ENCODE measurements at regions not wholly inside any gene's neighbourhood (a gene's known extent, or its start where the extent isn't known, plus 50 kb on each side); places are given as distances from the start of the nearest gene placed in this dataset.

DNA sequence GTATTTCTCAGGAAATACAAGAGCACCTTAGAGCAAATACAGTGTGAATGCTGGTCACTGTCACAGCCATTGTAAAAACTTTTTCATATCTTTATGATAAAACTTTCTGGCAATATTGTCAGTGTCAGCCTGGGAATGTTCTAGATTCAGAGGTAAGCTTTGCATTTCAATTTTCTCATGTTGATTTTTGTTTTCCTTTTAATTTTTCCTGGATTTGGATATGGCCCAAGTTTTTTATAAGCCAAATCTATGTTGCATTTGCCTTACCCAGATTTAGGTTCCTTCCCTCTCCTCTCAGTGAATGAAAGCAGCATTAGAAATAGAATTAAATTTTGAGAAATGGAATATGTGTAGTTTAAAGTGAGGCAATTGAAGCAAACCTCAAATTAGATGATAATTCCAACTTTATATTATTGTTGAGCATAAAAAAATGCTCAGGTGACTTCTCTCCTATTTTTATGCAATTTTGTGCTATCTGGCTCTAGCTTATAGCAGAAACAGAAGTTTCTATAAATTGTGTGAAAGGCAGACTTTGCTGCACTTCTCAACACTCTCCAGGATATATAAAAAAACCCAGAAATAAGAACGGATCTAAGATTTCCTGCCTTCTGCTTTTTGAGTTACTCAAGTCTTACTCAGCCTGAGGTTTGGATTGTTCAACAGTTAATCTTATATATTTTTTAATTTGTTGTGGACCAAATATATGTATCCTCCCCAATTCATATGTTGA is 368.2 kb upstream of the PRICKLE1 start:
- H3K27ac ChIP-seq (ENCODE audit: low read depth in 1 of 2, low read length in 1 of 2): no peak overlapping the region
- no peaks in the 10 kb centered on the region for H3K9me3 ChIP-seq (ENCODE audit: control insufficient read depth in 2 of 2, insufficient read depth in 1 of 2, low read length in 1 of 2)
- DNase-seq (ENCODE audit: low read depth in 6 of 9, low spot score in 9 of 9): no peak
- H3K36me3 ChIP-seq (ENCODE audit: control insufficient read depth in 2 of 2, insufficient read depth in 2 of 2, low read length in 1 of 2): no peaks in the 10 kb centered on the region
- no peak overlapping the region for H3K4me3 ChIP-seq (ENCODE audit: low read length in 2 of 2)
- no peaks in the 10 kb centered on the region for H3K27me3 ChIP-seq (ENCODE audit: control insufficient read depth in 2 of 2, insufficient read depth in 1 of 2, low read length in 1 of 2)
- no peaks in the 10 kb centered on the region for H3K4me1 ChIP-seq (ENCODE audit: control insufficient read depth in 2 of 2, insufficient read depth in 2 of 2, low read length in 2 of 2)
- WGBS: 20% methylated on average over 1 of the region's 1 CpG

DNA sequence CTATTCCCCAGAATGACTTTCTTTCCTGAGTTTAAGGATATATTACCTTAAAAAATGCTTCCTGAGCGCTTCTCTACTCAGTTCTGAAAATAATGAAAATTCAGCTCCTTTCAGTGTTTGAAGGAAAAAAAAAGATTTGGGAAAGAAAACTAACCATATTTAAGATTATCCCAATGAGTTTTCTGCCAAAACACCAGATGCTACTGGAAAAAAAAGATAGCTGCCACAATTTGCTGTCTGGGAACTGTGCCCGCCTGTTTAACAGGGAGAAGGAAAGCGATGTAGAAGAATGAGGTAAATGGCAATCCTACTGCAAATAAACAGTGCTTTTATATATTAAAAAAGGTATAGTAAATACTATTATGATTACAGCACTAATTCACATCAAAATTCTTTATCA is 367.6 kb upstream of the PRICKLE1 start:
- DNase-seq (ENCODE audit: low read depth in 6 of 9, low spot score in 9 of 9): no peak
- Histone ChIP-seq H3K4me3 (ENCODE audit: low read length in 2 of 2) (no peak overlapping the region), H3K4me1 (ENCODE audit: control insufficient read depth in 2 of 2, insufficient read depth in 2 of 2, low read length in 2 of 2) (no peaks in the 10 kb centered on the region), H3K36me3 (ENCODE audit: control insufficient read depth in 2 of 2, insufficient read depth in 2 of 2, low read length in 1 of 2) (no peaks in the 10 kb centered on the region), H3K27ac (ENCODE audit: low read depth in 1 of 2, low read length in 1 of 2) (no peak overlapping the region), H3K27me3 (ENCODE audit: control insufficient read depth in 2 of 2, insufficient read depth in 1 of 2, low read length in 1 of 2) (no peaks in the 10 kb centered on the region), H3K9me3 (ENCODE audit: control insufficient read depth in 2 of 2, insufficient read depth in 1 of 2, low read length in 1 of 2) (no peaks in the 10 kb centered on the region)
- 96% methylated on average over 3 of the region's 3 CpGs for WGBS

DNA sequence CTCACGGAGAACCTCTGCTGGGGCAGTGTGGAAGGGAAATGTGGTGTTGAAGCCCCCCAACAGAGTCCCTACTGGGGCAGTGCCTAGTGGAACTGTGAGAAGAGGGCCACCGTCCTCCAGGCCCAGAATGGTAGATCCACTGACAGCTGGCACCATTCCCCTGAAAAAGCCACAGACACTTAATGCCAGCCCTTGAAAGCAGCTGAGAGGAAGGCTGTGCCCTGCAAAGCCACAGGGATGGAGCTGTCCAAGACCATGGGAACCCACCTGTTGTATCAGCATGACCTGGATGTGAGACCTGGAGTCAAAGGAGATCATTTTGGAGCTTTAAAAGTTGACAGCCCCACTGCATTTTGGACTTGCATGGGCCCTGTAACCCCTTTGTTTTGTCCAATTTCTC is 363.5 kb upstream of the PRICKLE1 start:
- no peak for DNase-seq (ENCODE audit: low read depth in 6 of 9, low spot score in 9 of 9)
- WGBS: 95% methylated on average over 2 of the region's 2 CpGs
- no peak overlapping the region for H3K27ac ChIP-seq (ENCODE audit: low read depth in 1 of 2, low read length in 1 of 2)
- H3K27me3 ChIP-seq (ENCODE audit: control insufficient read depth in 2 of 2, insufficient read depth in 1 of 2, low read length in 1 of 2): no peaks in the 10 kb centered on the region
- no peaks in the 10 kb centered on the region for H3K9me3 ChIP-seq (ENCODE audit: control insufficient read depth in 2 of 2, insufficient read depth in 1 of 2, low read length in 1 of 2)
- no peak overlapping the region for H3K4me3 ChIP-seq (ENCODE audit: low read length in 2 of 2)
- no peaks in the 10 kb centered on the region for H3K4me1 ChIP-seq (ENCODE audit: control insufficient read depth in 2 of 2, insufficient read depth in 2 of 2, low read length in 2 of 2)
- no peaks in the 10 kb centered on the region for H3K36me3 ChIP-seq (ENCODE audit: control insufficient read depth in 2 of 2, insufficient read depth in 2 of 2, low read length in 1 of 2)

DNA sequence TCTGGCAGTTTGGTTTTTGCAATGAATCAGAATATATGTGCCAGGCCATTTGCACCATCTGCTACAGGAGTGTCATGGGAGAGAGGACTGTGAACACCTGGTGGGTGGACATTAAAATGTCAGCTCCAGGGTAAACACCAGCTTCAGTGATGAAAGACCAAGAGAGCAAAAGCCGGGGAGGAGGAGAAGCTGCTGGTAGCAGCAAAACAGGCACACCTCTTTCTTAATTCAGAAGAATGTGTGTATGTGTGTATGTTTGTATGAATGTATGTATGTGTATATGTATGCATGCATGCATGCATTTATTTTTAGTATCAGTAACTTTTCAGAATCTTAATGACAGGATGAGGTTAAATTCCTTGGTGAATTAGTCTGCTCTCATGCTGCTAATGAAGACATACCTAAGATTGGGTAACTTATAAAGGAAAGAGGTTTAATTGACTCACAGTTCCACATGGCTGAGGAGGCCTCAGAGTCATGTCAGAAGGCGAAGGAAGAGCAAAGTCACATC is 357.4 kb upstream of the PRICKLE1 start:
- Histone ChIP-seq H3K4me3 (ENCODE audit: low read length in 2 of 2) (no peak overlapping the region), H3K27ac (ENCODE audit: low read depth in 1 of 2, low read length in 1 of 2) (no peak overlapping the region), H3K36me3 (ENCODE audit: control insufficient read depth in 2 of 2, insufficient read depth in 2 of 2, low read length in 1 of 2) (no peaks in the 10 kb centered on the region), H3K27me3 (ENCODE audit: control insufficient read depth in 2 of 2, insufficient read depth in 1 of 2, low read length in 1 of 2) (no peaks in the 10 kb centered on the region), H3K9me3 (ENCODE audit: control insufficient read depth in 2 of 2, insufficient read depth in 1 of 2, low read length in 1 of 2) (peaks cover 0 to 3% of the 10 kb centered on the region in 2 donors), H3K4me1 (ENCODE audit: control insufficient read depth in 2 of 2, insufficient read depth in 2 of 2, low read length in 2 of 2) (no peaks in the 10 kb centered on the region)
- DNase-seq (ENCODE audit: low read depth in 6 of 9, low spot score in 9 of 9): no peak
- WGBS: 90% methylated on average over 2 of the region's 2 CpGs

DNA sequence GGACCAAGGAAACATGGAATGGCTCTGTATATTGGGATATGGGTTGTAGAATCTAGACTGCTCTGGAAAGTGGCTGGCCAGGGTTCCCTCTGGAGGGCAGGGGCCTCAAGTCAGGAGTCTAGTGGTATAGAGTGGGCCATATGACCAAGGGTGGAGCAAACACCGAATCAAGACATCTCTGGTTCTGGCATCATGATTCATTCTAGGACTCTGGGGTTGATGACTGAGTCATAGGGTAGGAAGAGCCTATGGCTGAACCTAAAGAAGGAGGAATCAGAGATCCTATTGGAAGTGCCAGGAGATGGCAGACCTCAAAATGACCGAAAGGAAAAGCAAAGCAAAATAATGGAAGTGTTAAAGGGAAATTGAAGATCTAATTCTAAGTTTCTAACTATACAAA is 356.4 kb upstream of the PRICKLE1 start:
- WGBS: 93% methylated on average over 2 of the region's 2 CpGs
- H3K4me3 ChIP-seq (ENCODE audit: low read length in 2 of 2): no peak overlapping the region
- no peaks in the 10 kb centered on the region for H3K4me1 ChIP-seq (ENCODE audit: control insufficient read depth in 2 of 2, insufficient read depth in 2 of 2, low read length in 2 of 2)
- H3K9me3 ChIP-seq (ENCODE audit: control insufficient read depth in 2 of 2, insufficient read depth in 1 of 2, low read length in 1 of 2): peaks cover 0 to 3% of the 10 kb centered on the region in 2 donors
- H3K27ac ChIP-seq (ENCODE audit: low read depth in 1 of 2, low read length in 1 of 2): no peak overlapping the region
- H3K36me3 ChIP-seq (ENCODE audit: control insufficient read depth in 2 of 2, insufficient read depth in 2 of 2, low read length in 1 of 2): no peaks in the 10 kb centered on the region
- no peaks in the 10 kb centered on the region for H3K27me3 ChIP-seq (ENCODE audit: control insufficient read depth in 2 of 2, insufficient read depth in 1 of 2, low read length in 1 of 2)
- DNase-seq (ENCODE audit: low read depth in 6 of 9, low spot score in 9 of 9): no peak

DNA sequence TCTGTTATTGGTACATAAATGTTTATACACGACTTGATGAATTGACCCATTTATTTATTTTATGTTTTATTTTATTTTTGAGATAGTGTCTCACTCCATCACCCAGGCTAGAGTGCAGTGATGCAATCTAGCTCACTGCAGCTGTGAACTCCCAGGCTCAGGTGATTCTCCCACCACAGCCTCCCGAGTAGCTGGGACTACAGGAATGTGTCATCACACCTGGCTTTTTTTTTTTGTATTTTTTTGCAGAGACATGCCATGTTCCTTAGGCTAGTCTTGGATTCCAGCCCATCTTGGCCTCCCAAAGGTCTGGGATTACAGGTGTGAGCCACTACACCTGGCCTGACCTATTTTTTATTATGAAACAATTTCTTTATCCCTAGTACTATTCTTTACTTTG is 355.0 kb upstream of the PRICKLE1 start:
- peaks cover 0 to 3% of the 10 kb centered on the region in 2 donors for H3K9me3 ChIP-seq (ENCODE audit: control insufficient read depth in 2 of 2, insufficient read depth in 1 of 2, low read length in 1 of 2)
- DNase-seq (ENCODE audit: low read depth in 6 of 9, low spot score in 9 of 9): no peak
- H3K4me1 ChIP-seq (ENCODE audit: control insufficient read depth in 2 of 2, insufficient read depth in 2 of 2, low read length in 2 of 2): no peaks in the 10 kb centered on the region
- 85% methylated on average over 2 of the region's 2 CpGs for WGBS
- H3K27me3 ChIP-seq (ENCODE audit: control insufficient read depth in 2 of 2, insufficient read depth in 1 of 2, low read length in 1 of 2): no peaks in the 10 kb centered on the region
- no peak overlapping the region for H3K27ac ChIP-seq (ENCODE audit: low read depth in 1 of 2, low read length in 1 of 2)
- no peak overlapping the region for H3K4me3 ChIP-seq (ENCODE audit: low read length in 2 of 2)
- H3K36me3 ChIP-seq (ENCODE audit: control insufficient read depth in 2 of 2, insufficient read depth in 2 of 2, low read length in 1 of 2): no peaks in the 10 kb centered on the region

DNA sequence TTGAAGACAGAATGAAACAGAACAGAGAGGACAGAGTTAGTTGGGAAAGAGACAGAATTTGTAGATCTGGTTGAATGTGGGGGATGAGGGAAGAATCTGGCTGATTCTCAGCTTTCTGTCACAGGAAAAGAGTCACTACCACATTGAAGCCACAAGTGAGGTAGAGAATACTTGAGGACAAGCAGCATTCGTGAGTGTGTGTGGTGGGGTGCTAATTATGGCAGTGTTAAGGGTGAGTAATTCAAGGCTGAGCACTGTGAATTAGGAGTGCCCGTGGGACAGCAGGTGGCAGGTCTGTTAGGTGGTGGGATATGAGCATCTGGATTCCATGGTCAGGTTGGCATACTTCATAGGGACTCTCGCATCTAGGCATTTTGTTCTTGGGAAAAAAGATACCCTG is 347.4 kb upstream of the PRICKLE1 start:
- H3K4me3 ChIP-seq (ENCODE audit: low read length in 2 of 2): no peak overlapping the region
- H3K27ac ChIP-seq (ENCODE audit: low read depth in 1 of 2, low read length in 1 of 2): no peak overlapping the region
- no peaks in the 10 kb centered on the region for H3K4me1 ChIP-seq (ENCODE audit: control insufficient read depth in 2 of 2, insufficient read depth in 2 of 2, low read length in 2 of 2)
- no peaks in the 10 kb centered on the region for H3K36me3 ChIP-seq (ENCODE audit: control insufficient read depth in 2 of 2, insufficient read depth in 2 of 2, low read length in 1 of 2)
- no peaks in the 10 kb centered on the region for H3K27me3 ChIP-seq (ENCODE audit: control insufficient read depth in 2 of 2, insufficient read depth in 1 of 2, low read length in 1 of 2)
- DNase-seq (ENCODE audit: low read depth in 6 of 9, low spot score in 9 of 9): no peak
- WGBS: 62% methylated on average over 3 of the region's 3 CpGs
- H3K9me3 ChIP-seq (ENCODE audit: control insufficient read depth in 2 of 2, insufficient read depth in 1 of 2, low read length in 1 of 2): no peaks in the 10 kb centered on the region

DNA sequence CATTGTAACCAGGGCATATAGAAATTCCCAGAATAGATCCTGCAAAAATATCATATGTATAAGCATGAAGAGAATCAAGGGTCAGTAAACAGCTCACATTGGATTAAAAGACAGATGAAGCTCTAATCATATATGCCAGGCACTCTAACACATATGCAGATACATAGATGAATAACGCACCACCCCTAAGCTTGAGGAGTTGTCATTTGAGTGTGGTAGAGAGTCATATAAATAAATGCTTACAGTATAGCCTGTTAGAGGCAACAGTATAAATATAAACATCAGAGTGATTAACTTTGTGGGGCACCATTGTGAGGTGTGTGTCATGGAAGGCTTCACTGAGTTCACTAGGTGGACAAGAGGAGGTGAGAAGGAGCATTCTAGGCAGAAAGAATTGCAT is 346.7 kb upstream of the PRICKLE1 start:
- H3K27ac ChIP-seq (ENCODE audit: low read depth in 1 of 2, low read length in 1 of 2): no peak overlapping the region
- H3K27me3 ChIP-seq (ENCODE audit: control insufficient read depth in 2 of 2, insufficient read depth in 1 of 2, low read length in 1 of 2): no peaks in the 10 kb centered on the region
- no peak overlapping the region for H3K4me3 ChIP-seq (ENCODE audit: low read length in 2 of 2)
- WGBS: 99% methylated on average over 1 of the region's 1 CpG
- no peak for DNase-seq (ENCODE audit: low read depth in 6 of 9, low spot score in 9 of 9)
- H3K36me3 ChIP-seq (ENCODE audit: control insufficient read depth in 2 of 2, insufficient read depth in 2 of 2, low read length in 1 of 2): no peaks in the 10 kb centered on the region
- no peaks in the 10 kb centered on the region for H3K9me3 ChIP-seq (ENCODE audit: control insufficient read depth in 2 of 2, insufficient read depth in 1 of 2, low read length in 1 of 2)
- no peaks in the 10 kb centered on the region for H3K4me1 ChIP-seq (ENCODE audit: control insufficient read depth in 2 of 2, insufficient read depth in 2 of 2, low read length in 2 of 2)

DNA sequence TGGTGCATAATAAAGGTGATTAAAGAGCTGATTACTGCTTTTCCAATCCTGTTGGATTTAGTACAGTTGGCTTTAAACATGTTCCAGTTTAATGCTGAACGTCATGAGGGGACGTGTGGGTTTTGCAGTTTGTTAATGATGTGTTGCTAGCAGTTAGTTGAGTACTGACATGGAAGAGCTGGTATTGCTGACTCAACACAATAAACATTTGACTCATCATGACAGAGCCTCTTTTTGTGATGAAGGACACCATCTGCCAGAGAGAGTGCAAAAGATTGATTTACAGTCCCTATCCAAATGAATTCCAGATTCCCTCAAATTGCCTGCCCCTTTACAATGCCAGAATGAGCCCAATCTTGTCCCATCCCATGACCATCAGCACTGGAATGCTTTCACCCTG is 346.2 kb upstream of the PRICKLE1 start:
- no peak for DNase-seq (ENCODE audit: low read depth in 6 of 9, low spot score in 9 of 9)
- 94% methylated on average over 2 of the region's 2 CpGs for WGBS

More for the DNA sequence above, 346.2 kb upstream of the PRICKLE1 start:
- Histone ChIP-seq H3K27me3 (ENCODE audit: control insufficient read depth in 2 of 2, insufficient read depth in 1 of 2, low read length in 1 of 2) (no peaks in the 10 kb centered on the region), H3K4me1 (ENCODE audit: control insufficient read depth in 2 of 2, insufficient read depth in 2 of 2, low read length in 2 of 2) (no peaks in the 10 kb centered on the region), H3K4me3 (ENCODE audit: low read length in 2 of 2) (no peak overlapping the region), H3K27ac (ENCODE audit: low read depth in 1 of 2, low read length in 1 of 2) (no peak overlapping the region), H3K36me3 (ENCODE audit: control insufficient read depth in 2 of 2, insufficient read depth in 2 of 2, low read length in 1 of 2) (no peaks in the 10 kb centered on the region), H3K9me3 (ENCODE audit: control insufficient read depth in 2 of 2, insufficient read depth in 1 of 2, low read length in 1 of 2) (no peaks in the 10 kb centered on the region)

Measured in thymus (tissue), 11 donors.